Activated B cell treated with CpG ODN at 0.5 μM for 24 hours (primary cell): ENCODE measurements at regions not wholly inside any gene's neighbourhood (a gene's known extent, or its start where the extent isn't known, plus 50 kb on each side); places are given as distances from the start of the nearest gene placed in this dataset.
"Not testable (repeated sequence)": the region's sequence is repeated elsewhere in the genome, so short reads cannot be mapped to it uniquely, and the experiment has no call there.

Source experiments
- ATAC-seq: fragments of 200-7000 bp; cut with Tn5 transposase; one replicate; pipeline ENCODE4 v1.10.0; 2021; ENCODE audit warnings: low read depth, mild to moderate bottlenecking, moderate library complexity
- CTCF ChIA-PET: fragments of 350-600 bp; sonication (Branson Sonifier 250); formaldehyde crosslinking; loops from one replicate; lab custom pipeline; 2021; ENCODE audit warnings: antibody characterized with exemption; lab: Charles Lee
- POLR2A ChIA-PET: fragments of 350-600 bp; sonication (Branson Sonifier 250); formaldehyde crosslinking; loops from one replicate; lab custom pipeline; 2021; ENCODE audit warnings: antibody characterized with exemption; lab: Charles Lee
- DNase-seq: peaks from one replicate; pipeline ENCODE4 v3.0.0; 2022
- H3K27ac Mint-ChIP-seq: one replicate; pipeline ENCODE4 v1.8.0; 2020; ENCODE audit warnings: mixed read lengths
- H3K27me3 Mint-ChIP-seq: one replicate; pipeline ENCODE4 v1.8.0; 2021; ENCODE audit warnings: mixed read lengths
- H3K36me3 Mint-ChIP-seq: one replicate; pipeline ENCODE4 v1.8.0; 2021; ENCODE audit warnings: low read depth, mixed read lengths
- H3K4me1 Mint-ChIP-seq: one replicate; pipeline ENCODE4 v1.8.0; 2021; ENCODE audit warnings: mixed read lengths
- H3K4me3 Mint-ChIP-seq: one replicate; pipeline ENCODE4 v1.8.0; 2020; ENCODE audit warnings: mild to moderate bottlenecking, mixed read lengths
- H3K9me3 Mint-ChIP-seq: one replicate; pipeline ENCODE4 v1.8.0; 2020; ENCODE audit warnings: mixed read lengths
- CTCF ChIP-seq: fragments of 200-600 bp; IDR thresholded peaks from one replicate; pipeline ENCODE4 v1.8.0; 2022; ENCODE audit warnings: antibody characterized with exemption, mild to moderate bottlenecking
- intact Hi-C: fragments of 100-400 bp; cut with micrococcal nuclease; formaldehyde crosslinking; loops from one replicate; pipeline ENCODE4 v1.15.1; 2024

GRCh38 chr1:232130815-232131480, 499.0 kb downstream of the SIPA1L2 start:
- intact Hi-C loops: no loop called here
- CTCF ChIA-PET: no interaction called here
- ATAC-seq (no peak), DNase-seq (no peak)
- peaks cover 17% of the 10 kb centered on the region for H3K27me3 Mint-ChIP-seq
- no peaks in the 10 kb centered on the region for H3K9me3 Mint-ChIP-seq
- POLR2A ChIA-PET: no interaction called here
- H3K4me1 Mint-ChIP-seq: no peaks in the 10 kb centered on the region
- no peaks in the 10 kb centered on the region for H3K36me3 Mint-ChIP-seq
- no peak for TF ChIP-seq CTCF
- H3K27ac Mint-ChIP-seq: no peak overlapping the region
- no peak overlapping the region for H3K4me3 Mint-ChIP-seq

GRCh38 chr1:232127190-232127589, 500.6 kb downstream of the DISC1 start:
- ATAC-seq (no peak), DNase-seq (no peak)
- no peak overlapping the region for H3K27ac Mint-ChIP-seq
- peaks cover 17% of the 10 kb centered on the region for H3K27me3 Mint-ChIP-seq
- no peaks in the 10 kb centered on the region for H3K36me3 Mint-ChIP-seq
- CTCF ChIA-PET: no interaction called here
- no peaks in the 10 kb centered on the region for H3K4me1 Mint-ChIP-seq
- intact Hi-C loops: no loop called here
- no peak overlapping the region for H3K4me3 Mint-ChIP-seq
- TF ChIP-seq CTCF: no peak
- POLR2A ChIA-PET: no interaction called here
- H3K9me3 Mint-ChIP-seq: no peaks in the 10 kb centered on the region

GRCh38 chr1:232123775-232124659, 497.4 kb downstream of the DISC1 start:
- H3K4me1 Mint-ChIP-seq: no peaks in the 10 kb centered on the region
- no peak overlapping the region for H3K27ac Mint-ChIP-seq
- DNase-seq: no peak
- no peak for ATAC-seq
- no peak for TF ChIP-seq CTCF
- no peaks in the 10 kb centered on the region for H3K9me3 Mint-ChIP-seq
- peaks cover 14% of the 10 kb centered on the region for H3K27me3 Mint-ChIP-seq
- ChIA-PET CTCF (no interaction called here), POLR2A (no interaction called here)
- intact Hi-C loops: no loop called here
- H3K36me3 Mint-ChIP-seq: no peaks in the 10 kb centered on the region
- H3K4me3 Mint-ChIP-seq: no peak overlapping the region

- H3K27me3 Mint-ChIP-seq, POLR2A ChIA-PET, H3K9me3 Mint-ChIP-seq, DNase-seq, H3K36me3 Mint-ChIP-seq, H3K27ac Mint-ChIP-seq, H3K4me1 Mint-ChIP-seq, ATAC-seq, H3K4me3 Mint-ChIP-seq, intact Hi-C loops, CTCF ChIA-PET: not testable (repeated sequence)
Observed at GRCh38 chr1:232117903-232118302, 491.3 kb downstream of the DISC1 start.

- Mint-ChIP-seq H3K27me3 (peaks cover 10% of the 10 kb centered on the region), H3K27ac (no peak overlapping the region), H3K4me1 (no peaks in the 10 kb centered on the region), H3K4me3 (no peak overlapping the region), H3K36me3 (no peaks in the 10 kb centered on the region), H3K9me3 (no peaks in the 10 kb centered on the region)
- no peak for TF ChIP-seq CTCF
- no peak for DNase-seq
- CTCF ChIA-PET: no interaction called here
- POLR2A ChIA-PET: no interaction called here
- no peak for ATAC-seq
- intact Hi-C loops: no loop called here
Observed at GRCh38 chr1:232114985-232115384, 488.4 kb downstream of the DISC1 start.
